CD4-positive, alpha-beta T cell treated with Interleukin-4 for 1 hour (primary cell): ENCODE measurements at regions not wholly inside any gene's neighbourhood (a gene's known extent, or its start where the extent isn't known, plus 50 kb on each side); places are given as distances from the start of the nearest gene placed in this dataset.

Experiments used
- DNase-seq, 2 donors: peaks; one replicate each; pipeline ENCODE4 v3.0.0-alpha.2; 2020 to 2022

DNA sequence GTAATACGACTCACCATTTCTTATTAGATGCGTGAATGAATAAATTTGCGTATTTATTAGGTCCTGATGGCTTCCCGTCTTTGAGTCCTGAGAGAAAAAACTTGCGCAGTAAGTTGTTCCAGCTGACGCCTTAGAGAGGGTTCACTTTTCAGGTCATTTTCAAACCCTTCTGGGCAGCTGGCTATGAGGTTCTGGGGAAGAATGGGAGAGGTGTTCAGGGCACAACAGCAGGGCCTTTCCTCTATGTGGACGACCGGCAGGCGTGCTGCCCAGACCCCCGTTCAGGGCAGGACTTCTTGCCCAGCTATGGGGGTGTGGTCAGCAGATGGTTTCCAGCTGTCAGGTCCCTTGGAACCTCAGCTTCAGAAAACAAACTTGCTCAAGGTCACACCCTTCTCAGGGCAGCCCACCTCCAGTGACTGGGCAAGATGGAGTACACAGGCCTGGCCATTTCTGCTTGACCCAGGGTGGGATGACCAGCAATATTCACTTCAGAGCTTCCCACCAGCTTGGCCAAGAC is 61.1 kb upstream of the TNP1 start:
- no peak for DNase-seq

DNA sequence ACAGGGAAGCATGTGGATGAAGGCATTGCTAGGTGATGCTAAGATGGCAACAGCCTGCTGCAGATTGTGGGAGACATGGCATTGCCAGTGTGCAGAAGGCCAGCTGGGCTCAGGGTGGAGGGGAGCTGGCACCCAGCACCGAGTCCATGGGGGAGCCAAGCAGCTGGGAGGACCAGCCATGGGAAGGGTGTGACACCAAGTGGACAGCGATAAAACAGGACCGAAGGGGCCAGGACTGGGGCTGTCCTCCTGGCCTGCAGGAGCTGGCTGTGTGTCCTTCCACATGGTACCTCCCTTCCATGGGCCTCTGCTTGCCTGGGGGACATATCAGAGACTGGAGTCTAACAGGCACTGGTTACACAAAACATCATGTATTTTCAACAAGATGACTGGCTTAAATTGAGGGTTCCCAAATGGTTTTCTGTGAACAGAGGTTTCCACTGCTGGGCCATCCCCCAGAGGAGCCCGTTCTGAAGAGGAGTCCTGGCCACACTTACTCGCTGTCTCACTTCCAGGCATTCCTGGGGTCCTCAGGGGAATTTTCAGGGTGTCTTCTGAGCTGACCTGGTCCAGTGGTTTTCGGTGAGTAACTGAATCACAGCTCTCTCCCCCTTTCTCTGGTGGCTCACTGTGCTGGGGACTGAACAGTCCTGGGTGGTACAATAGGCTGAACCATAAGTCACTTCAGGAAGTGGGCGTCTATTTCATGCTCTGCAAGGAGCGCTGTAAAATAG is 60.4 kb upstream of the TNP1 start:
- no peak for DNase-seq

- DNase-seq: no peak
Observed at GRCh38 chr2:216918088-216918680, 58.3 kb upstream of the TNP1 start.

DNA sequence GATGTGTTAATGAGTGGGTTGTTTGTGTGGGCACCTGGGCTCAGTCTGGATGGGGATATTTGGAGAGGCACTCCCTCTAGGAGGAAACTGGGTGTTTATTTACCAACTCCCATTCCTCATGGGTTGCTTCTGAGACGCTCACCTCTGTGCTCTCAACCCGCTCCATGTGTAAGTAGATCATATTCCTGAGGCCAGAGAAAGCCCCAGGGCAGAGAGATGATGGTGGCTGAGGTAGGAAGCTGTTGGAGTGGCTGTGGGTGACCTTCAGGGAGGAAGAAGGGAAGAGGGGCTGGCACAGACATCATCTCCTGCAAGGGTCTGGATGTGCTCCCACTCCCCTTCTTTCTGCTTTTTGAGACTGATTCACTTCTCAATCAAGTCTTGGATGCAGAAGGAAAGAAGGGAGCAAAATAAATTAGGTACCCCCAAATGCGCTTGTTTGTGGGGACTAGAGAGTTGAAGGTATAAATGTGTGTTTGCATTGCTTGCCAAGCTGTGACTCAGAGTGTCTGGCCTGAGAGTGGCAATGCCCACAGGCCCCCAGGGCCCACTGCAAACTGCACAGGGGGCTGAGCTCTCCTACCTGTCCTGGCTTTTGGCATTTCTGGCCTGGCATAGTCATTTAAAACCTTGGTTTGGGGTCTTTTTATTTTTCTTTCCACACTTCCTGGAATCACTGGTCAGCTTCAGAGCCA is 57.2 kb upstream of the TNP1 start:
- no peak for DNase-seq

- DNase-seq: no peak
Observed at GRCh38 chr2:216915557-216916150, 55.8 kb upstream of the TNP1 start.

GRCh38 chr2:216914491-216914890 is 54.6 kb upstream of the TNP1 start:
- DNase-seq: no peak

GRCh38 chr2:216911886-216912285 is 52.0 kb upstream of the TNP1 start:
- no peak for DNase-seq

DNA sequence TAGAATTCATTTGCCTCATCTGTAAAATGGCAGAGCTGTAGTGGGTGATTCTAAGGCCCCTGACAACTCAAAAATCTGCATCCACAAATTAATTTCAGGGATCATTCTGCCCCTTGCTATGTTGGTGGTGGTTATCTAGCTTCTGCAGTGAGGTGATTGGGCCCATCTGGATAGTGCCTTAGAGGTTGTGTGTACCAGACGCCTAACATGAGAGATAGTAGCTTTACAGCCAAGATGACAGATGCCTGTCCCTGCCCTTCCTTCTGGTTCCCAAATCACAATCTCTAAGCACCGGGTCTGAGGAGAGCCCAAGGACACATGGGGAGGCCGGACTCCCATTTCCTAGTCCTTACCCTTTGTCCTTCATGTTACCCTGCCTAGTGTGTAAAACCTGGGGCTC is 51.1 kb upstream of the TNP1 start:
- no peak for DNase-seq

DNA sequence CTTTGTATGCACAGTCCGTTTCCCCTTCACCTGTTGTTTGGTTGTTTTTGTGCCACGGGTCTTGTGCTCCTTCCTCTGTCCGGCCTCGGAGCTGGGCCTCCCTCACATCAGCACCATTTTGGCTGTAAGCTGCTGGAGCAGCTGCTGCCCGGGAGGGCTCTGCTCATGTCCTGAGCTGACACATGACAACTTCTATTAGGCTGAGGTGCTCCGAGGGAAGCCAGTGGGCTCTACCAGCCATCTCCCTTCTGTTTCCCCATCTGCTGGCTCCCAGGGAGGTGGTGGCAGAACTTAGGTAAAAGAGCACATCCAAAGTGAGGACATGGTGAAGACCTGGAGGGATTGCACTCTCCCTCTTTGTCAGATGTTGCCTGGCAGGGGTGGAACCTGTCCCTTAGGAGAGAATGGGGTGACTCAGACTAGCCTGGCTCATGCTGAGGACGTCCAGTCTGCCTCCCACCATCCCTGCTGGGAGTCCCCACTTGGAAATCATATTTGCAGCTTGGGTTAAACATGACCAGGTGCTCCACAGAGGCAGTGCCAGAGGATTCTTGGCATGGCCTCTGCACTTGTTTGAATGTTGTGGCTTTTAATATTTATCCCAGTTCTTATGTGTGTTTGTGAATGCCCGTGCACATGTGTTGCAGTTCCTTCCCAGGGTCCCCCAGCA is 49.8 kb upstream of the TNP1 start:
- DNase-seq: no peak
